ENCODE measurements at regions not wholly inside any gene's neighbourhood (a gene's known extent, or its start where the extent isn't known, plus 50 kb on each side); places are given as distances from the start of the nearest gene placed in this dataset.
A peak's percentile ranks its signal among the peaks of the same experiment; 100 is the strongest.
"Not testable (repeated sequence)": the region's sequence is repeated elsewhere in the genome, so short reads cannot be mapped to it uniquely, and the experiment has no call there.

DNA sequence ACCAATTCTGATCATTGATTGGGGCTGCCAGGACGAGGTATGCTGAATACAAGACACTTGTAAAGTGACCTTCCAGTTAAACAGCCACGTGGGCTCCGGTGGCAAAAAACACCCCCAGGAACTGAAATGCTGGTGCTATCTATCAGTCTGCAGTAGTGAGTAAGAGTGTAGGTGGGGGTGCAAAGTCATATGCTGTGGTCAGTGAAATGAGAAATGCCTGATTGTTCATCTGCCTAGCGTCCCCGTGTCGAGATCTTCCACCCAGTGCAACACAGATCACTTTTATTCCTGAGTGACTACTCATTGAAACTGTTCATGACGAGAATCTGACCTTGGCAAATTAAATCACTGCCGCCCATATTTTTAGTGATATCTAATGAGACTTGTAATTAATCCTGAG lies 806.5 kb upstream of the GOT2 start:
- peak; percentile 8 for DNase-seq (ENCODE audit: low read depth)

DNA sequence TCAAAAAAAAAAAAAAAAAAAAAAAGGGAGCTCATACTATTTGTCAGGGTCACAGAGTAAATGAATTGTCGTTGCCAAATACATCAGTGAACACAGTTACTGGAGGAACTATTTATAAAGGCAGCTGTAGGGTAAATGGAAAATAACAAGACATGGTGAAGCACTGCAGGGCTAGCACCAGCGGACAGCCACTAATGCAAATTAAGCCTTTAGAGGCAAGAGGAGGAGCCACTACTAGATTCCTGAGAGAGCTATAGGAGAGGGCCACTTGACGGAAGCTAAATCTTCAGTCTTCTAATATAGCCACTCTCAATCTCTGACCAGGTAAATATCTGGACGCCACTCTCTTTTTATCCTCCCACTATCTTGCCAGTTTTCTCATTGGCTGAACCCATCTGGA lies 801.2 kb upstream of the GOT2 start:
- DNase-seq (ENCODE audit: low read depth): no peak

DNA sequence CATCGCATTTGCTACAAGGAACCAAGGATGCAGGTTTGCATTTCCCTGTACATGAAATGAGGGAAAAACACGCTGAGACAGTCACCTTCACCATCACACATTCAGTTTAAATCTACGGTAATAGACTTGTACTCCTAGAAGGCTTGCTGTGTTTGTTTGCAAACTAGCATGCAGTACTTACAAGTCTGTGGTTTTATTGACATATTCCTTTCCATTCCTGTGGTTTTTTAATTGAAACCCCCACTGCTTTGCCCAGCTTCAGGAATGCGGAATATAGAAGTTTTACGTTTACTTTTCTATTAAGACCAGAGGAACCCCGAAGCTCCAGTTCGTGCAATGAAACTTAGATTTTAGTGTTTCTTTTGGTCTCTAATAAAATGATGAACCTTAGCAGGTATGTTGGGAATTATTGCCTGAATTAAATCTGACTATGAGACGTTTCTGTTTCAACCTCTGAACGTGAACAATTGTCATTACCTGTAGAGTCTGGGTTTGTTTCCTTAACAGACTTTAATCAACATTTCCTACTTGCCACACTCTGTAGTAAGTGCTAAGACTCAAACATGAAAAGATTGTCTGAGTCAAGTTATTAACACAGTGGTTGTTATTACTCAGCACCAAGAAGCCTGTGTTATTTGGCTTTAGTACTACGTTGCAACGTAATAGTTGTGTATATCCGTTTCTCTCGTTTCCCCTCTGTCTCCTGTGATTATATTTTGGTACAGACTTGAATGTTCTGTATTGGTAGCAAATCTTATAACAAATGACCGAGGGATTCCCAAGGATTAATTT lies 793.3 kb upstream of the GOT2 start:
- DNase-seq (ENCODE audit: low read depth): peak; percentile 49

DNA sequence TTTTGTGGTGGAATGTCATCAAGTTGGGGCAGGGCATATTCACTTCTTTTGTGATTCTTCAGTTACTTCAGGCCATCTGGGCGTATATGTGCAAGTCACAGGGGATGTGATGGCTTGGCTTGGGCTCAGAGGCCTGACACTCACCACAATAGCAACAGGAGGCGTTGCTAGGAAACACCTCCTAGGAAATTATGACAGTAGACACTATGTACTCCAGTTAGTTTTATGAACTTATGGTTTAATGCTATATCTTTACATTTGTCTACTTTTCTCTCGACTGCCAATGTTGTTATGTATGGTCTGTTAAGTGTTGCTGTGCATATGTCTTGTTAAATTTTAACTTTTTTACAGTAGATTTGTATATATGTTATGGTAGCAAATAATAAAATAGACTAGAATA lies 788.7 kb upstream of the GOT2 start:
- DNase-seq (ENCODE audit: low read depth): no peak

DNA sequence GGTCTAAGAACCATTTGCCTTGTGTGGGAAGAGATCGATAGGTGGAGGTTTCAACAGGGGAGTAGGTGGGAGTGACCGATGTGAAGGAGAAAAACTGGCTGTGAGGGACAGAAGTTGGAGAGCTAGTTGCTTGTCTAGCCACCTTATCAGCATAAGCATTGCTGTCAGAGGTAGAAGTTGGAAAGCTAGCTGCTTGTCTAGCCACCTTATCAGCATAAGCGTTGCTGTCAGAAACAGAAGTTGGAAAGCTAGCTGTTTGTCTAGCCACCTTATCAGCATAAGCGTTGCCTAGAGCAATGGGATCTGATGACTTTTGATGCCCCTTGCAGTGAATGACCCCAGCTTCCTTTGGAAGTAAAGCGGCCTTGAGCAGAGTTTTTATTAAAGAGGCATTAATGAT lies 784.6 kb upstream of the GOT2 start:
- DNase-seq (ENCODE audit: low read depth): not testable (repeated sequence)

DNA sequence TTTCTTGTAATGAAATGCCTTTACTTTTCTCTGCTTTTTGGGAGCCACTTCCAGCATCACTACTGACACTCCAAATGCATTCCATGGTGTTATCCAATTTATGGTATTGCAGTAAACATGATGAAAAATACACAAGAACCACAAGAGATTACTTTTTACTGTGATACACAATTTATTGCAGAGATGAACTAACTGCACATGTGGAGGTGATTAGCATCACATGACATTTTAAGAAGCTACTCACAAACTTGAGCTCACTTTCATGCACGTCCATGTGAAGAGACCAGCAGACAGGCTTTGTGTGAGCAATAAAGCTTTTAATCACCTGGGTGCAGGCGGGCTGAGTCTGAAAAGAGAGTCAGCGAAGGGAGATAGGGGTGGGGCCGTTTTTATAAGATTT lies 780.5 kb upstream of the GOT2 start:
- DNase-seq (ENCODE audit: low read depth): no peak

DNA sequence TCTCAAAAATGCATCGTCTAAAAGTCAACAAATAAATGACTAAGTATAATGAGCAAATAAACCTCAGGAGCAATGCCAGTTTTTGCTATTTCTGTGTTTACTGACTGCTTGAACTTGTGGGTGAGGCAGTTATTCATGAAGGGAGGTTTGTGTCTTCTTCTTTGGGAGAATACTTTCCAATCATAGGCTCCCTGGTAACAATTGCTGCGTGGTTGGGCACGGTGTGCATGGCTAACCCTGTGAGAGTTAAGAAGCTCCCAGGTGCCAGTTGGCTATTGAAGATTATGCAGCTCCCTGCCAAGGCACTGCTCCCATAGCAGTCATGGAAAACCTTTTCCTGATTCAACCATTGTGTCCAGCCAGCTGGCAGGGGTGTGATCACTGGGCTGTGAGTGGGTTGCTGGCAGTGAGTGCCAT lies 775.9 kb upstream of the GOT2 start:
- DNase-seq (ENCODE audit: low read depth): no peak

DNA sequence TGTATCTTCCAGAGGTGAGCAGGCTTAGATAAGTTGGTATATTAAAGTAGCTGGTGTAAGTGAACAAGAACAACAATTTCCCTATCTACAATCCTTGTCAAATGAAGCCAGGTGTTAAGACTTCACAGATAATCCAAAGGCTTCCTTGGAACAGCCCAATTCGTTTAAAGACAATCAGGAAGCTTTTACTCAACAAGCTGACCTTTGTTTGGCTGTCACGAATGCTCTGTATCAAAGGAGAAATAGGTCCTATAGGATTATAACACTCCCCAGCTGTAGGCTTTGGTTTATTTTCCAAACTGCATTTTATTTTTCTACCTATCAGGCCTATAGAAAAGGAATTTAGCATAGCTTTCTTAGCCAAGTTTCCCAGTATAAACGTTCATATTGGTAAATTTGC lies 766.5 kb upstream of the GOT2 start:
- DNase-seq (ENCODE audit: low read depth): no peak

DNA sequence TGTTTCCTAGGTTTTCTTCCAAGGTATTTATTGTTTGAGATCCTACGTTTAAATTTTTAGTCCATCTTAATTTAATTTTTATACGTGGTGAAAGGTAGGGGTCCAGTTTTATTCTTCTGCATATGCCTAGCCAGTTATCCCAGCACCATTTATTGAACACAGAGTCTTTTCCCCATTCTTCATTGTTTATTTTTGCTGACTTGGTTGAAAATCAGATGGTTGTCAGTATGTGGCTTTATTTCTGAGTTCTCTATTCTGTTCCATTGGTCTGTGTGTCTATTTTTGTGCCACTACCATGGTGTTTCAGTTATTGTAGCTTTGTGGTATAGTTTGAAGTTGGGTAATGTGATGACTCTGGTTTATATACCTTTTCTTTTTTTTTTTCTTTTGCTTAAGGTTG lies 753.0 kb upstream of the GOT2 start:
- no peak for DNase-seq (ENCODE audit: low read depth)

DNA sequence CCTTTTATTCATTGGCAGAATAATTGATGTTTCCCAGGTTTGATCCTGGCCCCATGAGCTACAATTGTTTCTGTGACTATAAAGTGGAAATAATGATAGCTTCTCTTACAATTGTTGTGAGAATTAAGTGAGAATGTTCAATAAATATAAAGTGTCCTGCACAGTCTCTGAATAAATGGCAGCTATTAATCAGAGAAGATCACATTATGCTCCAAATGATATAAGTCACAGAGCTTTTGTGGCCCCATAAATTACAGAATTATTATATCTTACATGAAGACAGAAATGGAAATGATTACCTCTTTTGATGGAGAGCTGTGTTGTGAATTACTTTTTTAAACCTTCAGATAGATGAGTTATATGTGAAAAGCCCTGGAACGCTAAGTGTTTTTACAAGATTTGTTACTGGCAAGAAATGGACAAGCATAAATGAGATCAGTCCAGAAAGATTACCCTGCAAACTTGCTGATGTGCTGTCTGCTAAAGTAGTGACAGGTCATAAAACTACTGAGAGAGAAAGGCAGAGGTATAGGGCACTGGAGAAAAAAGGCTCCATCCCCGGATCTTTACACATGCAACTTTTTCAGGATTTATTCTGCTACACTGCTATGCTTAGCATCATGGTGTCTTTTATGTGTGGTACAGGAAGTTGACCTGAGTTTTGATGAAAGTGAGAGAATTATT lies 750.9 kb upstream of the GOT2 start:
- no peak for DNase-seq (ENCODE audit: low read depth)

DNA sequence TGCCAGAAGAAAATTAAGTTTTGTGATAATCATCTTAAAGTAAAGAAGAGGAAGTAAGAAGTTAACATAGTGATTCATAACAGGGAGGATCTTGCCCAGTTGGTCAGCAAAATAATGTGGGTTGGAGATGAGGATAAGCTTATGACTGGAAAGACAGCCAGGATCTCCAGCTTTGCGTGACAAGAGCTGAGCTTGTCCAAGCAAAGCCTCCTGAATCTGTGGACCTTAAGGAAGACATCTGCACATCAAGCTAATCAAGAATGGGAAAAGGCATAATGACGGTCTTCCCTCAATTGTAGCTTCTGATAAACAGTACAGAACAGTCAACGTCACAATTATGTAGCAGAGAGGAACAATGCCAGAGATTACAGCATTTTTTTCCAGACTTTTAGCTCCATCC lies 744.7 kb upstream of the GOT2 start:
- no peak for DNase-seq (ENCODE audit: low read depth)

DNA sequence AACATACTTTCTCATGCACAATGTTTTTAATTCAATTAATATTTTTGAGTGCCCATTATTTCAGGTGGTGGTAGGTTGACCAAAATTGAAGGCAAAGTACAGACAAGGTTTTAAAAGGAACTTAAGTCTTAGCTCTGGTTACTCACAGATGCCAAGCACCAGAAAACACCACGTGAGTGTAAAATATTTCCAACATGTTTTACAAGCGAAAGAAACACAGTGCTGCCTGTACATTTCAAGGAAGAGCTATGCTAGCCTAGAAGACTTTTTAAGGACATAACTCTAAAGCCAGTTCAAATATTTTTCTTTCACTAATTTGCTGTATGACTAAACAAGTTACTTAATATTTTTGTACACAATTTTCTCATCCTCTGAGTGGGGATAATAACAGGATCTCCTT lies 736.4 kb upstream of the GOT2 start:
- DNase-seq (ENCODE audit: low read depth): no peak

DNA sequence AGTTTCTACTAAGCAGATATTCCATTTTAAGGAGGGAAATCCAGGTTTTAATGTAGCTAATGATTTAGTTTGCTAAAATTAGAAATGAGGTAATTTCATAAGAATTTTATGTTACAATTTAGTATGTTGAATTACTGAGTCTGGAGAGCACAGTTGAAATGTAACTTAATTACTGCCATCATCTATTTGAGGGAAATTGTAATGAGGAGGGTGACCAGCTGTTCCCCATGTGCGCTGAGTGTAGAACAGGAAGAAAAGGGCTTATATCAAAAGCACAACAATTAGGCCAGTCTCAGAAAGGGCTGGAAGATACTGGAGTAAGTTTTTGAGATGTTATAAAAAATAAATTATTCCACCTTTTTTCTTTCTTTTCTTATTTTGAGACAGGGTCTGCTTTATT lies 735.1 kb upstream of the GOT2 start:
- no peak for DNase-seq (ENCODE audit: low read depth)

DNA sequence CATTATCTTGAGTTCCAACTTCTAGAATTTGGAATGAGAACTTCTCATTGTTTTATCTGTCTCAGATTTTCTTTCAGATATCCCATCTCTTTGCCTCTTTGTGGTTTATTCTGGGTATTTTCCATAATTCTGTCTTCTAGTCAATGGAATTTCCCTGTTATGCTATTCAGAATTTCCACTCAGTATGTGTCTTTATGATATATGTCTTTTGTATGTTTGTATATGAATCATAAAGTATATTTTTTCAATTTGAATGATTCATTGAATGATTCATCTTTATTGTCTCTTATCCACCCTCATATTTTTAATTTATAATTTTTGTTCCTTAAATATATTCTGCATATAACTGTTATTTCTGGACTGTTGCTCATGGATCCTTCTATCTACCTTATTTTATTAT lies 729.7 kb upstream of the GOT2 start:
- DNase-seq (ENCODE audit: low read depth): no peak

DNA sequence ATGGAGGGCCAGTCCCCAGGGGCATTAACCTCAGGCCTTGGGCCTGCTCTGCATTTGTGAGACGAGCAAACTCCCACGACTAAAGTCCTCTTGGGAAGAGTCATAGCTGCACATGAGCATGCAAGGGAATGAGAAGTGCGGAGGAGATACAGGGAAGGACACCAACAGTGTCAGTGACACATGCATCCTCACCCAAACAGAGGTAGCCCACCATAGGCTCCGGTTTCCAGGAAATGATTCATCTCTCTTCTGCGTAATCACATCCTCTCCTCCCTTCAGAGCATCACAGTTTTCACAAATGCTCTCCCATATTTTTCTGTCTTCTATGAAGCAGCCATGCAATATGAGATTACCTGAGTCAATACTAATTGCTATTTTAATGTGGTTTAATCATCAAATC lies 725.7 kb upstream of the GOT2 start:
- peak; percentile 9 for DNase-seq (ENCODE audit: low read depth)

DNA sequence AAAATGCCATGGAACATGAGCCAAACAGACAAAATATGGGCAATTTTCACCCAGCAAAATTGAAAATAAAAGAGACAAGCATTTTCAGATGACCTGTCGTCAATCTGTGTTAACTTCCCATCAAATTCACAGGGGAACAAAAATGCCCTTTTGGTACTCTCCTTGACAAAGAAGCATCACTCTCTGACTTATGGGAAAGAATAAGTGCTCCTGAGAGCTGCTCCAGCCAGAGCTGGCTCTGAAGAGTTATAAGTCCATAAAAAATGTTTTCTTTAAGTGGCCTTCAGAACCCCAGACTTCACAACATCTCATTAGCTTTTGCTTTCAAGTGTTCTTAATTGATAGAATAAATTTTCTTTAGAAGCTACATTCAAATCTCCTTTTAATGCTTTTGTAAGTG lies 721.4 kb upstream of the GOT2 start:
- DNase-seq (ENCODE audit: low read depth): no peak

DNA sequence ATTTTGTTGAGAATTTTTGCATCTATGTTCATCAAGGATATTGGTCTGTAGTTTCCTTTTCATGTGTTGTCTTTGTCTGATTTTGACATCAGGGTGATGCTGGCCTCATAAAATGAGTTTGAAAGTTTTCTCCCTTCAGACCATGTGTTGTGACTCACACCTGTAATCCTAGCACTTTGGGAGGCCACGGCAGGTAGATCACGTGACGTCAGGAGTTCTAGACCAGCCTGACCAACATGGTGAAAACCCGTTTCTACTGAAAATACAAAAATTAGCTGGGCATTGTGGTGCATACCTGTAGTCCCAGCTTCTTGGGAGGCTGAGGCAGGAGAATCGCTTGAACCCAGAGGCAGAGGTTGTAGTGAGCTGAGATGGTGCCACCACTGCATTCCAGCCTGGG lies 716.4 kb upstream of the GOT2 start:
- DNase-seq (ENCODE audit: low read depth): not testable (repeated sequence)

DNA sequence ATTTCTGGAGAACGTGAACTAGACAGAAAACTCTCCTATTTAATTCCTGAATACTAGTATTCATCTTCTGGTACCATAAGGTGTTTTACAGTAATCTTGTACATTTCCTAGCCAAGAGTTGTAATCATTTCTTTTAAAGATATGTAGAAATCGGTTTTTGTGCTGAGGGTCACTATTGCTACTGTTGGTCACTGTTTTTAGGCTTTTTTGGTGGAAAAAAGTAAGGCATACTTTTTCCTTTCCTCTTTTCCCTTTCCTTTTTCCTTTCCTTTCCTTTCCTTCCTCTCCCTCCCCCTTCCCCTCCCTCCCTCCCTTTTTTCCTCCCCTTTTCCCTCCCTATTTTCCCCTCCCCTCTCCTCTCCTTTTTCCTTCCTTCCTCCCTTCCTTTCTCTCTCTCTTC lies 706.4 kb upstream of the GOT2 start:
- DNase-seq (ENCODE audit: low read depth): no peak

DNA sequence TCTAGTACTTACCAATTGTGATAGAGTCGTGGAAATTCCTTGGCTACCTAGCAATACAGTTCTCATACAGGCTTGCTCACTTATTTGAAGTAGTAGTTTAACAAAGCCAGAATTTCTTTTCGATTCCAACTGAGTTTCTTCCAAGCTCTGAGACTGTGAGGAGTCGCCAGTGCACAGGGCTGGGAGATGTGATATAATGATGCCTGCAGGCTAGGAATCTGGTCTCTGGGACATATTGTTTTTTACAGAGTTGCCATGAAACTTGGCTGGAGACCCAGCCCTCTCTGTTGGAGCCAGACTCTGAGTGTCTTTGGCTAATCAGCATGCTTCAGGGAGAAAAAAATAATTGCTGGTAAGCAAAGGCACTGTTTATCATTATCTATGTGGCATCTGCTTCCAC lies 698.8 kb upstream of the GOT2 start:
- DNase-seq (ENCODE audit: low read depth): no peak

DNA sequence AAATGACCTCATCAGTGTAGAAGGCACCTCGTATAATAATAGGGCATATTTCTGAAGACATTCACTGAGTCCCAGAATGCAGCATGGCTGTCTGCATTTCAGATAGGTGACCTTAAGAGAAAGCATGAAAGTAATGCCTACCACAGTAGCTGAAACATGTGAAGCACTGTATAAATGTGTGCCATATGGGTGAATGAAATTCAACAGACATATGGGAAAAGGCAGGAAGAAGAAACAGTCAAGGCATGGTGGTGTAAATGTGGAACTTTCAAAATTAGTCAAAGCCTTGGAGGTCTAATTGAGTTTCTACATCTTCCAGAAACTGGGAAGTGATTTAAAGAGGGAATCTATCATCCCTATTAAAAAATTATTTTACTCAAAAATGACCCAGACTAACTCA lies 698.2 kb upstream of the GOT2 start:
- no peak for DNase-seq (ENCODE audit: low read depth)

DNA sequence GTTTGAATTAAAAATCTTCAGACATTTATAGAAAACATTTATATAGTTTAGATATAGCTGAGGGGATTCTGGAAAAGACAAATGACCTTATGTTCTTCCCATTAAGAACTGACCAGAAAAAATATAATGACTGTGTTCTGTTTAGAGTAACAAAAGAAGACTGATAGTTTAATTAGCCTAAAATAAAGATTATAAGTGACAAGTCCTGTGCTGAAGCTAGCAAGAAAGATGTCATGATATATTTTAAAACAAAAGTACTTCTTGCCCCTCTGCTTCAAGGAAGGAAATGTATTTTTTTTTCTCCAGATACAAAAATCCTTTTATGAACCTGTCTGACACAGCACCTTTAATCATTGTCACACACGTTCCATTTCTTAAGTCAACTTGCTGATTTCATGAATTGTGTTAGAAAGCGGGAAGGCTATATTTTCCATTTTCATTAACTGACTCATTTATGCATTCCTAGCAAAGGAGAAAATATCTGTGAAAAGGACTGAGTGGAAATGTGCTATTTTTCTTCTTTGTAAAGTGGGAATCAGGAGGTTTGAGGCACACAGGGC lies 690.7 kb upstream of the GOT2 start:
- DNase-seq (ENCODE audit: low read depth): no peak

DNA sequence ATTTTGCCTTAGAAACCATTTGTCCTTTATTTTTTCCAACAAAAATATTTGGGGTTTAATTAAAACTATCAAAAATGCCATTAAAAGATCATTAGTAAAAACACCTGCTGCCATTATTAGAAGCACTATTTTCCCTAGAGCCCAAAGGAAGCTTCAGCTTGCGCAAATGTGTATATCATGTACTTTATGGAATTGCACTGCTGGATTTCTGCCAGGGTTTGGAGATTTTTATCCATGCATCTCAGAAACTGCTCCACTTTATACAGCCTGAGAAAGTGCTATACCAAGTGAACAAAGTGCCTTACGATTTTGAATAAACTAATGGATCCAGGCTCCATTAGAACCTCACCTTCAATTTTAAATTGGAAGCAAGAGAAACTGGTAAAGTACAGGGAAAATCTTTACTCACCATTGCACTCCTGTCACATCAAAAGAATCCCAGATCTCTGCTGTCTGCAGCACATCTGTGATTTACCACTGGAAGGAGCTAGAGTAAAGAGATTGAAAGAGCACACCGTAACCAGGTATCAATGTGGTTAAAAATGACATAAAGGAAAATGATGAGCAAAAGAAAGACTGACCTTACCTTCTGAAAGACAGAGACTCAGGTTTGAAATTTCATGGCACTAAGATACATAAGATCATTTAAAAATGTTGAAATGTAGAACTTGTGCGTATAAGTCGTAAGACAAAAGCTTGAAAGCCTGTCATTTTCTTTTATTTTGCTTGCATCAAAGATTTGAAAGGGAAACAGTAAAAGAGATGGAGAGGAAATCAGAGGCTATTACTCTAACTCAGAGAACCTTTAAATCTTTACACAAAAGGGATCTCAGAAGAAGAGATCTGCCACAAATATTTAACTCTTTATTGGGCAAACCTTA lies 678.1 kb upstream of the GOT2 start:
- peak; percentile 6 for DNase-seq (ENCODE audit: low read depth)

DNA sequence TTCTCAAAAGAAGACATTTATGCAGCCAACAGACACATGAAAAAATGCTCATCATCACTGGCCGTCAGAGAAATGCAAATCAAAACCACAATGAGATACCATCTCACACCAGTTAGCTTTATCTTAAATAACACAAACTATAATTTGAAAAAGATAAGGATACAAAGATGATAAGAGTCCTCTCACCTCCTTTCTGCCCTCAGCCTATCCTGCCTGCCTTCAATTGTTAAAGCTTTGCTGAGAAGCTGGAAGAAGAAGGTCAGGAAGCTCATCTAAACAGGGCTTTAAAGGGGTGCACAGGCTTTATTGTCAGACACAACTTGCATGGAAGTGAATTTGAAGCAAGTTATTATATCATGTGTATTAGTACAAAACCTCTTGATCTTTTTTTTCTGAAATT lies 676.3 kb upstream of the GOT2 start:
- DNase-seq (ENCODE audit: low read depth): no peak

Data from iris pigment epithelial cell (primary cell).